MCF 10A (cell line): ENCODE measurements at regions not wholly inside any gene's neighbourhood (a gene's known extent, or its start where the extent isn't known, plus 50 kb on each side); places are given as distances from the start of the nearest gene placed in this dataset.

Experiments used
- BruUV-seq: library from RNA; stranded (reverse); fragments of 400-500 nt; replicated peaks from 2 replicates; lab custom pipeline; 2021; lab: Mats Ljungman, UMichigan
- CTCF ChIA-PET: fragments of 300-600 bp; sonication (Branson Sonifier 250); formaldehyde crosslinking; extraction: SDS; loops from one replicate; lab custom pipeline; 2021; ENCODE audit warnings: antibody characterized with exemption, inconsistent platforms; lab: Yijun Ruan, JAX
- POLR2A ChIA-PET: fragments of 300-600, 350-650 bp; sonication (Branson Sonifier 250); formaldehyde crosslinking; extraction: SDS; loops from one replicate; lab custom pipeline; 2020; ENCODE audit warnings: antibody characterized with exemption, inconsistent platforms; lab: Yijun Ruan, JAX
- DNase-seq: peaks from one replicate; pipeline ENCODE4 v3.0.0-alpha.2; 2018; ENCODE audit not compliant: unreplicated experiment
- H3K27ac Mint-ChIP-seq: one replicate; pipeline ENCODE4 v1.8.0; 2022; ENCODE audit warnings: mild to moderate bottlenecking, low read depth, mixed read lengths; ENCODE audit not compliant: unreplicated experiment
- H3K27me3 Mint-ChIP-seq: one replicate; pipeline ENCODE4 v1.8.0; 2022; ENCODE audit warnings: mixed read lengths; ENCODE audit not compliant: insufficient read depth, unreplicated experiment
- H3K36me3 Mint-ChIP-seq: one replicate; pipeline ENCODE4 v1.8.0; 2022; ENCODE audit warnings: mild to moderate bottlenecking, moderate library complexity, mixed read lengths; ENCODE audit not compliant: insufficient read depth, unreplicated experiment
- H3K4me1 Mint-ChIP-seq: one replicate; pipeline ENCODE4 v1.8.0; 2022; ENCODE audit warnings: mixed read lengths; ENCODE audit not compliant: insufficient read depth, unreplicated experiment
- H3K4me3 Mint-ChIP-seq: one replicate; pipeline ENCODE4 v1.8.0; 2022; ENCODE audit warnings: mild to moderate bottlenecking, moderate library complexity, mixed read lengths; ENCODE audit not compliant: unreplicated experiment
- H3K9me3 Mint-ChIP-seq: one replicate; pipeline ENCODE4 v1.8.0; 2022; ENCODE audit warnings: mixed read lengths; ENCODE audit not compliant: unreplicated experiment
- intact Hi-C: fragments of 100-400 bp; cut with micrococcal nuclease; formaldehyde crosslinking; loops from 2 replicates; pipeline ENCODE4 v1.14.1; 2022
- TF ChIP-seq, protein P1 (sequence below): fragments of 200-600 bp; IDR thresholded peaks from one replicate; pipeline ENCODE4 v1.8.0; 2022; ENCODE audit warnings: antibody characterized with exemption, mild to moderate bottlenecking; ENCODE audit not compliant: unreplicated experiment

GRCh38 chr13:105311094-105311493 is 1224.4 kb downstream of the EFNB2 start:
- Mint-ChIP-seq H3K4me1 (no peaks in the 10 kb centered on the region), H3K27ac (no peak overlapping the region), H3K27me3 (no peaks in the 10 kb centered on the region), H3K36me3 (no peaks in the 10 kb centered on the region), H3K4me3 (no peak overlapping the region), H3K9me3 (peaks cover 2% of the 10 kb centered on the region)
- TF ChIP-seq, protein P1, sequence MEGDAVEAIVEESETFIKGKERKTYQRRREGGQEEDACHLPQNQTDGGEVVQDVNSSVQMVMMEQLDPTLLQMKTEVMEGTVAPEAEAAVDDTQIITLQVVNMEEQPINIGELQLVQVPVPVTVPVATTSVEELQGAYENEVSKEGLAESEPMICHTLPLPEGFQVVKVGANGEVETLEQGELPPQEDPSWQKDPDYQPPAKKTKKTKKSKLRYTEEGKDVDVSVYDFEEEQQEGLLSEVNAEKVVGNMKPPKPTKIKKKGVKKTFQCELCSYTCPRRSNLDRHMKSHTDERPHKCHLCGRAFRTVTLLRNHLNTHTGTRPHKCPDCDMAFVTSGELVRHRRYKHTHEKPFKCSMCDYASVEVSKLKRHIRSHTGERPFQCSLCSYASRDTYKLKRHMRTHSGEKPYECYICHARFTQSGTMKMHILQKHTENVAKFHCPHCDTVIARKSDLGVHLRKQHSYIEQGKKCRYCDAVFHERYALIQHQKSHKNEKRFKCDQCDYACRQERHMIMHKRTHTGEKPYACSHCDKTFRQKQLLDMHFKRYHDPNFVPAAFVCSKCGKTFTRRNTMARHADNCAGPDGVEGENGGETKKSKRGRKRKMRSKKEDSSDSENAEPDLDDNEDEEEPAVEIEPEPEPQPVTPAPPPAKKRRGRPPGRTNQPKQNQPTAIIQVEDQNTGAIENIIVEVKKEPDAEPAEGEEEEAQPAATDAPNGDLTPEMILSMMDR, result no peak
- peak; percentile 6 for DNase-seq
- POLR2A ChIA-PET, result no interaction called here
- intact Hi-C loops, result no loop called here
- BruUV-seq, result no TSS peak
- CTCF ChIA-PET, result no interaction called here

DNA sequence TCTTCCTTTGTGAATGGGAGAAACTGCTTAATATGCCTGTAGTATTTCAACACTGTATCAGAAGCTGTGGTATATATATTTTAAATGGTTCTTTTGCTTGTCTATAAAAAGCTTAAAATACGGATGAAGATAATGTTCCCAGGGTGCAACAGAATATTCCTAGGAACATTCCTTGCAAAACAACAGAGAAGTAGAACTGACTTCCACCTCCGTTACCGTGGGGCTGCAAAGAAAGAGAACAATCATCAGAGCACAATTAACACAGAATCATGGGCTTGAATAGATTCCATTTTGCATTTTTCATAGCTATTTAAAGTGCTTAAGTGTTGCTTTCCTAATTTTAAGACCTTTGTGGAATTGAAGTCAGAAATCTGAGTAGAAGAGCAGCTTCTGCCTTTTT is 1227.7 kb downstream of the EFNB2 start:
- Mint-ChIP-seq H3K27me3 (no peaks in the 10 kb centered on the region), H3K9me3 (peaks cover 6% of the 10 kb centered on the region), H3K4me3 (no peak overlapping the region), H3K27ac (no peak overlapping the region), H3K36me3 (no peaks in the 10 kb centered on the region), H3K4me1 (no peaks in the 10 kb centered on the region)
- intact Hi-C loops, result no loop called here
- CTCF ChIA-PET, result no interaction called here
- TF ChIP-seq, protein P1, result no peak
- no TSS peak for BruUV-seq
- DNase-seq, result no peak
- POLR2A ChIA-PET, result interaction anchor here (0.9 kb wide), 1 partner anchor 14 kb away, joined by 3 read pairs; no protein-coding TSS in a partner anchor

DNA sequence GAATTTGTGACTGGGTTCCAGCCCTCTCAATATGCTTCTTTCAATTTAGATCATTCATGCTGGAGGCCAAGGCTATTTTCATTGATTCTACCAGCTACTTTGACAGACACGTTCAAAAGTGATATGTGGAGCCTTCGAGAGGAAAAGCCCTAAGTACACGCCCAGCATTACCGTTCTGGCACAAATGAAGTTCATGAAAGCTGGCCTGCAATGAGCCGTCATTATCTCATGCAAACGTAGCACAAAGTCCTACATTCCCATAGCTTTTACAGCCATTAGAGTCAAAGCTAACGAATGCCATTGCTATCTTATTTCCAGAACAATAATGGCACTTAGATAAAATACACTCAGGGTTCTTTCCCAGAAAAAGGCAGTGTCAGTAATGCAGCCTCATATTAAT is 1237.6 kb downstream of the EFNB2 start:
- ChIA-PET POLR2A (no interaction called here), CTCF (no interaction called here)
- TF ChIP-seq, protein P1, result no peak
- intact Hi-C loops, result no loop called here
- BruUV-seq, result no TSS peak
- Mint-ChIP-seq H3K36me3 (no peaks in the 10 kb centered on the region), H3K4me1 (no peaks in the 10 kb centered on the region), H3K27me3 (no peaks in the 10 kb centered on the region), H3K27ac (no peak overlapping the region), H3K4me3 (no peak overlapping the region), H3K9me3 (no peaks in the 10 kb centered on the region)
- DNase-seq, result no peak

GRCh38 chr13:105291987-105292386 is 1243.5 kb downstream of the EFNB2 start:
- CTCF ChIA-PET, result no interaction called here
- no peaks in the 10 kb centered on the region for H3K27me3 Mint-ChIP-seq
- POLR2A ChIA-PET, result no interaction called here
- H3K9me3 Mint-ChIP-seq, result no peaks in the 10 kb centered on the region
- peak overlapping the region; percentile 25 for H3K27ac Mint-ChIP-seq
- no peaks in the 10 kb centered on the region for H3K36me3 Mint-ChIP-seq
- TF ChIP-seq, protein P1, result no peak
- H3K4me1 Mint-ChIP-seq, result no peaks in the 10 kb centered on the region
- no peak overlapping the region for H3K4me3 Mint-ChIP-seq
- DNase-seq, result no peak
- intact Hi-C loops, result no loop called here
- no TSS peak for BruUV-seq
